SK-N-MC (cell line): ENCODE measurements at regions not wholly inside any gene's neighbourhood (a gene's known extent, or its start where the extent isn't known, plus 50 kb on each side); places are given as distances from the start of the nearest gene placed in this dataset.
"Not testable (repeated sequence)": the region's sequence is repeated elsewhere in the genome, so short reads cannot be mapped to it uniquely, and the experiment has no call there.

ENCODE experiments used
- DNase-seq: peaks from one replicate; pipeline ENCODE4 v3.0.0-alpha.2; 2011; ENCODE audit warnings: low read depth, low spot score
- H3K27ac ChIP-seq: fragments of 200-600 bp; sonication (generic); 2 replicates; pipeline ENCODE4 v1.5.1; 2016; ENCODE audit warnings: mixed run types
- H3K36me3 ChIP-seq: fragments of 200-600 bp; sonication (generic); 2 replicates; pipeline ENCODE4 v1.6.1; 2017; ENCODE audit warnings: antibody characterized with exemption, low read length, mixed read lengths; ENCODE audit not compliant: insufficient read depth
- H3K4me3 ChIP-seq: fragments of 200-600 bp; sonication (generic); 2 replicates; pipeline ENCODE4 v1.5.1; 2016
- H3K9ac ChIP-seq: fragments of 200-600 bp; sonication (generic); 2 replicates; pipeline ENCODE4 v1.8.0; 2017; ENCODE audit warnings: mixed run types, mixed read lengths; ENCODE audit not compliant: insufficient read length
- H3K9me3 ChIP-seq: fragments of 200-600 bp; sonication (generic); 2 replicates; pipeline ENCODE4 v1.6.1; 2017; ENCODE audit warnings: low read depth, mild to moderate bottlenecking, antibody characterized with exemption, low read length, moderate library complexity, mixed read lengths
- EZH2 ChIP-seq: fragments of 200-600 bp; sonication (generic); IDR thresholded peaks from one replicate; pipeline ENCODE4 v1.6.1; 2017; ENCODE audit warnings: antibody characterized with exemption
- FOXP2 ChIP-seq: optimal IDR thresholded peaks from 2 replicates; pipeline ENCODE3; 2011; ENCODE audit warnings: mild to moderate bottlenecking, moderate library complexity; ENCODE audit not compliant: insufficient read depth; ENCODE audit errors: extremely low read length, control extremely low read depth
- POLR2AphosphoS5 ChIP-seq: IDR thresholded peaks from 2 replicates; pipeline ENCODE4 v1.6.1; 2012; ENCODE audit warnings: mild to moderate bottlenecking, low read depth, low read length, borderline replicate concordance

DNA sequence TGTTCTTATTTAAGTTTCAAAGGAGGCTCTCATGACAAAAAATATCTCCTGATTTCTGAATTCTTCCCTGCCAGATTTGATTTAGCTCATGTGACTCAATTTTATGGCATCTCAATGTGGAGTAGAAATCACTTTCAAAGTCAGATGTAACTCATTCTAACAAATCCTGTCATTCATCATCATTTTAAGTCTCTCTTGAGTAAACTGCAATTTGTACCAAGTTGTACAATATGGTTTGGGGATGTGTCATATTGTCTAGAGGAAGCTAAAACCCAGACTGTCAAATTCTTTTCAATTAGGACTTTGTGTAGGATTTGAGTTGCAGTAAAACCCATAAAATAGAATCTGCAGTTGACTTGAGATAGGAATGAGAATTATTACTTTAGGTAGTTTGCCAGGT, 2101.0 kb downstream of the NCAM2 start:
- DNase-seq: no peak
- no peak overlapping the region for H3K9ac ChIP-seq
- H3K27ac ChIP-seq: no peak overlapping the region
- TF ChIP-seq FOXP2: no peak
- no peak for TF ChIP-seq POLR2AphosphoS5
- no peak for TF ChIP-seq EZH2
- no peaks in the 10 kb centered on the region for H3K36me3 ChIP-seq
- no peaks in the 10 kb centered on the region for H3K9me3 ChIP-seq
- H3K4me3 ChIP-seq: no peak overlapping the region

DNA sequence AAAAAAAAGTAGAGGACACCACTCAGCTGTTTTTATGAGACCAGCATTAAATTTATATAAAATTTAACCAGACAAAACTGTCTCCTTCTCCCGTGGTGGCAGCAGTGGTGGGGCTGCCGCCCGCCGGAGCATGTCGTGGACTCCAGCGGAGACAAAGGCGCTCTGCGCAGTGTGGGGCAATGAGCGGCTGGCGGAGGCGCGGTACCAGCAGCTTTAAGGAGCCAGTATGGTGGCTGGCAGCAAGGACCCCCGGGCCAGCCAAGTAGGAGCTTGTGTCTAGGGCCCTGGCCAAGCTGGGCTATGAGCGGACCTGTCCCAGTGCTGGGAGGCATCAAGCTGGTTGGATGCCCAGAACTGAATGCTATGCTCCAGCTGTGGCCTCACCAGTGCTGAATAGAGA, 2102.9 kb downstream of the NCAM2 start:
- no peak overlapping the region for H3K27ac ChIP-seq
- TF ChIP-seq POLR2AphosphoS5 (no peak), EZH2 (no peak), FOXP2 (no peak)
- no peak overlapping the region for H3K9ac ChIP-seq
- no peaks in the 10 kb centered on the region for H3K36me3 ChIP-seq
- H3K9me3 ChIP-seq: no peaks in the 10 kb centered on the region
- no peak overlapping the region for H3K4me3 ChIP-seq
- no peak for DNase-seq

DNA sequence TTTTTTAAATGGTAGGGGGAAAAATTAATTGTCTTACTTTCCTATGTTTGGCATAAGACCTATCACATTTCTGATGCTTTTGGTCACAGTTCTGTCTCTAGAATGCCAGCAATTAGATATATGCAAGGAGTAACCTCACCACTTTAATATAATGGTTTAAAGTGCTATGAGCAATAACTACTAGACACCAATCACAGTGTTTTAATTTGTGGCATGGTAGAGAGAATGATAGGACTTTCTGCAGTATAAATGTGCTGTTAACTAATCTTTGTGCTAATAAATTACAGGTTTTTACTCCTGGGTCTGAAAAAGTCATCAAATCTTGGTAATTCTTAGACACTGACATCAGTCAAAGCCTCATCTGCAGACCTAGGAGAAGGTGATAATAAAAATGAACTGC, 2110.3 kb downstream of the NCAM2 start:
- DNase-seq: no peak
- no peak for TF ChIP-seq EZH2
- TF ChIP-seq POLR2AphosphoS5: no peak
- no peak for TF ChIP-seq FOXP2
- no peak overlapping the region for H3K27ac ChIP-seq

DNA sequence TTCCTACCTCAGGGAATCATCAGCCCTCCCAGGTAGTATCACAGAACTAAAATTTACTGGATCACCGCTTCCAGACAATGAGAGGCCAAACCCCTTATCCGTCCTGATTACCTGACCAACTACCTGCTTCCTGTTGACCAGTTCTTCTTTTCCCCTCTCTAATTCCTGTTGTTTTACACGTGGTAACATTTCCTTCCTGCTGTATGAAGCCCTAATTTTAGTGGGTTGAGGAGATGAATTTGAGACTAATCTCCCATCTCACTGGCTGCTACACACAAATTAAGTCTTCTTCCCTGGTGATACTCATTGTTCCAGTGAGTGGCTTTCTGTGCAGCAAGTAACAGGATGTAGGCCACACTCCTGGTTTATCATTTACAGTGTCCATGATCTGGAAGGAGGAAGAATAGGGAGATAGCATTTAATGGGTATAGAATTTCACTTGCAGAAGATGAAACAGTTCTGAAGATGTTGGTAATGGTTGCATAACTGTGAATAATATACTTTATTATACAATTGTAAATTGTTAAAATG, 2112.9 kb downstream of the NCAM2 start:
- no peak for DNase-seq
- Histone ChIP-seq H3K27ac (no peak overlapping the region), H3K4me3 (no peak overlapping the region), H3K9ac (no peak overlapping the region), H3K36me3 (no peaks in the 10 kb centered on the region), H3K9me3 (no peaks in the 10 kb centered on the region)
- TF ChIP-seq FOXP2 (no peak), EZH2 (no peak), POLR2AphosphoS5 (no peak)

More for the DNA sequence above, 2110.3 kb downstream of the NCAM2 start:
- Histone ChIP-seq H3K36me3 (no peaks in the 10 kb centered on the region), H3K4me3 (no peak overlapping the region), H3K9ac (no peak overlapping the region), H3K9me3 (no peaks in the 10 kb centered on the region)

DNA sequence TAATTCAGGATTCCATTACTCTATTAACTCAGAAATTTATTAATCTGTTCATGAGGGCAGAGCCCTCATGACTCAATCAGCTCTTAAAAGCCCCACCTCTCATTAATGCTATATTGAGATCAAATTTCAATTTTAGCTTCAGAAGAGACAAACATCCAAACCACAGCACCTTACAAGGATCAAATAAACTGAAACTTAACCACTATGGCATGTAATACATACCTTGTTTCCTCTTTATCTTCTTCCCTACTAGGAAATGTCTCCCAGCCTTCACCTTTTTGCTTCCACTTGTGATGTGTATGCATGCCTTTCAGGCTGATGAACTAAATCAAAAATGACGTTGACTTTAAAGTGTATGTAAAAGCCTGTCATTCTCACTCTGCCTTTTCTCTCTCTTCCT, 2121.3 kb downstream of the NCAM2 start:
- no peak overlapping the region for H3K9ac ChIP-seq
- TF ChIP-seq POLR2AphosphoS5: no peak
- no peak for TF ChIP-seq EZH2
- no peak for TF ChIP-seq FOXP2
- no peak for DNase-seq
- H3K36me3 ChIP-seq: no peaks in the 10 kb centered on the region
- no peak overlapping the region for H3K4me3 ChIP-seq
- no peak overlapping the region for H3K27ac ChIP-seq
- no peaks in the 10 kb centered on the region for H3K9me3 ChIP-seq

DNA sequence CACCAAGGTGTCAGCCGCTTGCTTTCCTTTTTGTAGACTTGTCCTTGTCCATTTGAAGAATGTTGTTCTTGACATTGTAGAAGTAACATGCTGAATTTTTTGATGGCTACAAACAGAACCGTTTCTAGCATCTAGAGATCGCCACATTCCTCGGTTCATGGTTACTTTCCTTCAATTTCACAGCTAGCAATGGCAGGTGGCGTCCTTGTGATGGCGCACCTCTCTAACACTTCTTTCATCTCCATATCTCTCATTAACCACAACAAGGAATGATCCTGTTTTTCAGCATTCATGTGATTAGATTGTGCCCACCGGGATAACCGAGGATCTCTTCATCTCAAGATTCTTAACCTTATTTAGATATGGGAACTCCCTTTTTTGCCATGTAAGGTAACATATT, 2129.8 kb downstream of the NCAM2 start:
- Histone ChIP-seq H3K36me3 (no peaks in the 10 kb centered on the region), H3K4me3 (no peak overlapping the region), H3K27ac (no peak overlapping the region), H3K9me3 (no peaks in the 10 kb centered on the region), H3K9ac (no peak overlapping the region)
- DNase-seq: no peak
- TF ChIP-seq EZH2: no peak
- TF ChIP-seq FOXP2: no peak
- no peak for TF ChIP-seq POLR2AphosphoS5

DNA sequence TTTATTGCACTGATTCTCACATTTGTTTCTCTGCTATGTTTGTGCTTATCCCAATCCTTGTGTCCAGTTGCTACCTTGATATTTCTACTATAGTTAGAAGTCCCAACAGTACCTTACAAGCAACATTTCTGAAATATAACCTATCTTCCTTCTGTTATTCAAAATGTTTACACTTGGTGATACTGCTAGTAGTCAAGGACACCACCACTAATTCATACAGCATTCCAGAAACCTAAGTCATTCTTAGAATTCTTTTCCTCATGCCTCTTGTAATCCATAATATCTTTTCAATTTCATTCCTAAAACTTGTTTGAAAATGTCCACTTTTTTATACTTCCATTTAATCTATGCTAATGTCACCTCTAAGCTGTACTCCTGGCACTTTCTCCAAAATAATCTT, 2132.1 kb downstream of the NCAM2 start:
- Histone ChIP-seq H3K9me3 (no peaks in the 10 kb centered on the region), H3K27ac (no peak overlapping the region), H3K4me3 (no peak overlapping the region), H3K36me3 (no peaks in the 10 kb centered on the region), H3K9ac (no peak overlapping the region)
- no peak for TF ChIP-seq POLR2AphosphoS5
- TF ChIP-seq EZH2: no peak
- TF ChIP-seq FOXP2: no peak
- DNase-seq: no peak

DNA sequence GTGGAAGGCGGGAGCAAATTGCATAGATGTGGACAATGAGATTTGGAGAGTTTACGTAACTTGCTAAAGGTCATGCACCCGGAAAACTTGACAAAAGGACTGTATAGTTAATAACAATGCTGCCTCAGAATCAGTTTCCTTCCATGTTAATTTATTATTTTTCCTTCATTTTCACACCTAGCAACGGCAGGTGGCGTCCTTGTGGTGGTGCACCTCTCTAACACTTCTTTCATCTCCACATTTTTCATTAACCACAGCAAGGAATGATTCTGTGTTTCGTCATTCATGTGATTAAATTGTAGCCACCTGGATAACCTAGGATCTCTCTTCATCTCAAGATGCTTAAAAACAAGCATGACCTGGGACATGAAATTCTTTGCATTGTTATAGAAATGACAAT, 2133.0 kb downstream of the NCAM2 start:
- Histone ChIP-seq H3K9me3 (no peaks in the 10 kb centered on the region), H3K9ac (no peak overlapping the region), H3K27ac (no peak overlapping the region), H3K36me3 (no peaks in the 10 kb centered on the region), H3K4me3 (no peak overlapping the region)
- TF ChIP-seq EZH2: no peak
- no peak for TF ChIP-seq FOXP2
- no peak for TF ChIP-seq POLR2AphosphoS5
- no peak for DNase-seq

DNA sequence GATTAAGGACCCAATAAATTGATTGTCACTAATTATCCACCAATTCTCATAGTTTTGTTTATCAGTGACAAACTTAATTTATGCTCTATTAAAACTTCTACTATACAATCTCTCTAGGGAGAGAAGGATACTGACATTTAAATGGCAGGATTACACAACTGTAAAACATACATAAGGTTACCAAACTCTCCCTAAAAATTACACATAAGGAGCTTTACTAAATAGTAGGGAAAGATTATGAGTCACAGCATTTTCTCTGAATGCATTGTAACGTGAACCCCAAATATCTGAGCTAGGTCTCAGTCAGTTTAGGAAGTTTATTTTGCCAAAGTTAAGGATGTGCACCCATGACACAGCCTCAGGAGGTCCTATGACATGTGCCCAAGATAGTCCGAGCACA, 2140.6 kb downstream of the NCAM2 start:
- H3K9me3 ChIP-seq: no peaks in the 10 kb centered on the region; the same call in 1 of the 2 replicates
- DNase-seq: no peak
- no peak overlapping the region for H3K27ac ChIP-seq
- no peak for TF ChIP-seq POLR2AphosphoS5
- no peak for TF ChIP-seq FOXP2
- TF ChIP-seq EZH2: no peak
- H3K9ac ChIP-seq: no peak overlapping the region
- H3K36me3 ChIP-seq: no peaks in the 10 kb centered on the region
- no peak overlapping the region for H3K4me3 ChIP-seq

DNA sequence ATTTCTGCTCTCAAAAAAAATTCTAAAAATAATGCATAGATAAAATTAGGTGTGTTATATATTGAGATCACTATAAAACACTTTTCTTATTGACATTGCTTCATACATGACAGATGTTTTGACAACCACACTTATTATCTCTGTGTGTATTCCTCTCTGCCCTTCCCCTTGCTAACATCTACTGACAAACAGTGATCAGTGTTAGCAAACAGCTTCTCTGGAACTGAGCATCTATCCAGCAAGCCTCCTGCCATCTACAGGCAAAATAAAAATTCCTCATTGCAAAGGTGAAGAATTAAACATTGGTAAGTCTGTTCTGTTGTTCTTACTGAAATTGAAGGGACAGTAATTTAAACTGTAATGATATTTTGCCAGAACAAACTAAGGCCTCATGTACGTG, 2153.9 kb downstream of the NCAM2 start:
- H3K9me3 ChIP-seq: no peaks in the 10 kb centered on the region
- no peak for DNase-seq
- no peak for TF ChIP-seq EZH2
- no peak for TF ChIP-seq POLR2AphosphoS5
- TF ChIP-seq FOXP2: no peak

DNA sequence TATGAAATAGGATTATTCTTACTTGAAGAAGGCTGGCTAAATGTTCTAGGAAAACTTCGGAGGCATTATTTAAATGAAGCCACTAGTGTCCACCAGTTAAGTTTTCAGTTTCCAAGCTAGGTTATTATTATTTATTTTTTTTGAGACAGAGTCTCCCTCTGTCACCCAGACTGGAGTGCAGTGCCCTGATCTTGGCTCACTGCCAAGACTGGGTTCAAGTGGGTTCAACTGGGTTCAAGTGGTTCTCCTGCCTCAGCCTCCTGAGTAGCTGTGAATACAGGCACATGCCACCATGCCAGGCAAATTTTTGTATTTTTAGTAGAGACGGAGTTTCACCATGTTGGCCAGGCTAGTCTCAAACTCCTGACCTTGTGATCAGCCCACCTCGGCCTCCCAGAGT, 2155.6 kb downstream of the NCAM2 start:
- not testable (repeated sequence) for H3K27ac ChIP-seq, H3K9me3 ChIP-seq, H3K9ac ChIP-seq, H3K4me3 ChIP-seq, H3K36me3 ChIP-seq, DNase-seq

More for the DNA sequence above, 2153.9 kb downstream of the NCAM2 start:
- Histone ChIP-seq H3K36me3 (no peaks in the 10 kb centered on the region), H3K27ac (no peak overlapping the region), H3K9ac (no peak overlapping the region), H3K4me3 (no peak overlapping the region)
